GM12801 (cell line): ENCODE measurements at regions not wholly inside any gene's neighbourhood (a gene's known extent, or its start where the extent isn't known, plus 50 kb on each side); places are given as distances from the start of the nearest gene placed in this dataset.

Experiments
- TF ChIP-seq, protein P1 (sequence below): IDR thresholded peaks from one replicate; pipeline ENCODE4 v1.5.1; 2011; ENCODE audit warnings: control low read depth; ENCODE audit not compliant: insufficient read length; ENCODE audit errors: extremely low read depth

GRCh38 chr17:73792994-73793393 is 148.7 kb upstream of the SDK2 start:
- TF ChIP-seq, protein P1, sequence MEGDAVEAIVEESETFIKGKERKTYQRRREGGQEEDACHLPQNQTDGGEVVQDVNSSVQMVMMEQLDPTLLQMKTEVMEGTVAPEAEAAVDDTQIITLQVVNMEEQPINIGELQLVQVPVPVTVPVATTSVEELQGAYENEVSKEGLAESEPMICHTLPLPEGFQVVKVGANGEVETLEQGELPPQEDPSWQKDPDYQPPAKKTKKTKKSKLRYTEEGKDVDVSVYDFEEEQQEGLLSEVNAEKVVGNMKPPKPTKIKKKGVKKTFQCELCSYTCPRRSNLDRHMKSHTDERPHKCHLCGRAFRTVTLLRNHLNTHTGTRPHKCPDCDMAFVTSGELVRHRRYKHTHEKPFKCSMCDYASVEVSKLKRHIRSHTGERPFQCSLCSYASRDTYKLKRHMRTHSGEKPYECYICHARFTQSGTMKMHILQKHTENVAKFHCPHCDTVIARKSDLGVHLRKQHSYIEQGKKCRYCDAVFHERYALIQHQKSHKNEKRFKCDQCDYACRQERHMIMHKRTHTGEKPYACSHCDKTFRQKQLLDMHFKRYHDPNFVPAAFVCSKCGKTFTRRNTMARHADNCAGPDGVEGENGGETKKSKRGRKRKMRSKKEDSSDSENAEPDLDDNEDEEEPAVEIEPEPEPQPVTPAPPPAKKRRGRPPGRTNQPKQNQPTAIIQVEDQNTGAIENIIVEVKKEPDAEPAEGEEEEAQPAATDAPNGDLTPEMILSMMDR: no peak

- TF ChIP-seq, protein P1: no peak
Observed at GRCh38 chr17:73794336-73794735, 150.1 kb upstream of the SDK2 start.

- TF ChIP-seq, protein P1: no peak
Observed at GRCh38 chr17:73795730-73796129, 151.5 kb upstream of the SDK2 start.

DNA sequence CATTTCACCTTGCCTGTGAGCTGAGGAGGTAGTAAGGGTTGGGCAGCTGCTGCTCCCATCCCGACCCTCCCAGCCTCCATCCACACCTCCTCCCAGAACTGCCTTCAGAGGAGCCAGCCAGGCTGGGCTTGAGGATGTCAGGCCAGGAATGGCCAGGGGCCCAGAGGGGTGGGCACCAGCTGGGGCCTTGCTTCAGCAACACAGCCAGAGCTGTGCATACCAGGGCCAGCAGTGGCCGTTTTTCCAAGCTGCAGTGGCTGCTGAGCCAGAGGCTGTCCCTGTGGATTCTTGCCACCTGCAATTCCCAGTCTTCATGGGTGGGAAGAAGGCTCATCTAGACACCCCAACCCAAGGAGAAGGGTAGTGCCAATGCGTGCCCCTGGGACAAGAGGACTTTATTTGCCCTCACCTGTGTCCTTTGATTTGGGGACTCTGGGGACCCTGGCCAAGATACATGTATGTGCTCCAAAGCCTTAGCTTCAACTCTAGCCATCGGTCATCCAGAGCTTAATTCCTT is 153.4 kb upstream of the SDK2 start:
- TF ChIP-seq, protein P1: no peak

DNA sequence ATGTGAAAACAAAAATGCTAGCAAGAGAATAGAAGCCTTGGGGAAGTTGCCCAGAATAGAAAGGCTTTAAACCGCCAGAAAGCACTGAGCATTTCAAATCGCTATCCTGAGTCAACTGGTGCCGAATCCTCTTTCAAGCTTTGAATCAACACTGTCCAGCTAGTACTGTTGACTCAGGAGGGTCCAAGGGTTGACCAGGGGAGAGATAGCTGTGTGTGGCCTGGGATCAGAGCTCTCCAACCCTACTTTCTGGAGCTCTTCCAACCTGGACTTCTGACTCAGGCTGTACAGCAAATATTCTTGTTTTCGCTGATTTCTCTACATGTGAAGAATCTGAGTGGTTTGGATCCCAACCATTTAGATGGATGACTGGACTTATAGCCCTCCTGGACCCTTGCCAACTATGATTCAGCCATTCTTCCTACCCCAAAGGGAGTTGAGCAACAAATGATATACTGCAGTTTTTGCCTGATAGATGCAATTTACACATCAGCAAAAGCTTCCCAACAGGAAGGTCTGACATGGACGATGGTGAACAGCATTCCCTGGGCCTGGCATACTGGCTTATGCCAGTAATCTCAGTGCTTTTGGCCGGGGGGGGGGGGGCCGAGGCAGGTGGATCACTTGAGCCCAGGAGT is 154.0 kb upstream of the SDK2 start:
- TF ChIP-seq, protein P1: no peak

- TF ChIP-seq, protein P1: no peak
Observed at GRCh38 chr17:73799096-73799495, 154.9 kb upstream of the SDK2 start.

DNA sequence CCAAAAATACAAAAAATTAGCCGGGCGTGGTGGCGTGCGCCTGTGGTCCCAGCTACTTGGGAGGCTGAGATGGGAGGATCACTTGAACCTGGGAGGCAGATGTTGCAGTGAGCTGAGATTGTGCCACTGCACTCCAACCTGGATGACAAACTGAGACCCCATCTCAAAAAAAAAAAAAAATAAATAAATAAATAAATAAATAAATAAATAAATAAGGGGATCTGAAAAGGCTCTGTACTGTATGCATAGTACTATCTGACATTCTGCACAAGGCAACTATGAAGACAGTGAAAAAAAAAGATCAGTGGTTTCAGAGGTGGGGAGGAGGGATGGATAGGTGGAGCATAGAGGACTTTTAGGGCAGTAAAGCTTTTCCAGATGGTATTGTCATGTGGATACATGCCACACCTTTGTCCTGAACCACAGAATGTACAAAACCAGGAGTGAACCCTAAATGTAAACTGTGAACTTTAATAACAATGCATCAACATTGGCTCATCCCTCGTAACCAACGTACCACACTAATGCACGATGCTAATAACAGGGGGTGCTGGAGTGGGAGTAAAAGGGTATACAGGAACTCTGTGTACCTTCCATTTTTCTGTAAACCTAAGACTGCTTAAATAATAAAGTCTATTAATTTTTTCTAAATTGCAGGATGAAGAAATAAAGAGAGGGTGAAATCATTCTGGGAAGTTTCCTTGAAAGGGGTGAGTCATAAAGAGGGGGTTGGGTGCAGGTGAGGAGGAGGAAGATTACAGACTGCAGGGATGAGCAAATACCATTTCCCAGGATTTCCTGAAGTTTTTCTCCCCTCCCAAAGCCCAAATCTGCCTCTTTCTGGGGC is 155.8 kb upstream of the SDK2 start:
- TF ChIP-seq, protein P1: no peak
